K562 (cell line): ENCODE measurements at regions not wholly inside any gene's neighbourhood (a gene's known extent, or its start where the extent isn't known, plus 50 kb on each side); places are given as distances from the start of the nearest gene placed in this dataset.

ENCODE experiments used
- MAZ ChIP-seq, 2 experiments: fragments of 450-650 bp in 1 of 2; sonication (generic) in 1 of 2; formaldehyde crosslinking; IDR thresholded peaks in 1 of 2; conservative IDR thresholded peaks in 1 of 2; 2 replicates each; pipeline versions ENCODE4 v1.4.0 to v1.5.0; 2020; ENCODE audit warnings: mild to moderate bottlenecking in 1 of 2, missing genetic modification reagents in 1 of 2
- MEIS2 ChIP-seq: fragments of 450-650 bp; IDR thresholded peaks from 2 replicates; pipeline ENCODE4 v1.6.1; 2014; ENCODE audit warnings: mild to moderate bottlenecking; ENCODE audit not compliant: partially characterized antibody
- PHB2 ChIP-seq: fragments of 450-650 bp; IDR thresholded peaks from 2 replicates; pipeline ENCODE4 v1.6.1; 2017; ENCODE audit warnings: low read depth
- SMC3 ChIP-seq: conservative IDR thresholded peaks from 2 replicates; pipeline ENCODE4 v1.6.1; 2011; ENCODE audit warnings: low read depth, low read length, improper control_type of control experiment; ENCODE audit not compliant: insufficient read depth
- TCF7 ChIP-seq: sonication (generic); IDR thresholded peaks from 2 replicates; pipeline ENCODE4 v1.6.1; 2016; ENCODE audit warnings: antibody characterized with exemption, borderline replicate concordance
- ZNF707 ChIP-seq: fragments of 250-450 bp; sonication (Bioruptor Pico); conservative IDR thresholded peaks from 2 replicates; pipeline ENCODE4 v1.8.0; 2022; ENCODE audit warnings: inconsistent platforms, mild to moderate bottlenecking, moderate library complexity

DNA sequence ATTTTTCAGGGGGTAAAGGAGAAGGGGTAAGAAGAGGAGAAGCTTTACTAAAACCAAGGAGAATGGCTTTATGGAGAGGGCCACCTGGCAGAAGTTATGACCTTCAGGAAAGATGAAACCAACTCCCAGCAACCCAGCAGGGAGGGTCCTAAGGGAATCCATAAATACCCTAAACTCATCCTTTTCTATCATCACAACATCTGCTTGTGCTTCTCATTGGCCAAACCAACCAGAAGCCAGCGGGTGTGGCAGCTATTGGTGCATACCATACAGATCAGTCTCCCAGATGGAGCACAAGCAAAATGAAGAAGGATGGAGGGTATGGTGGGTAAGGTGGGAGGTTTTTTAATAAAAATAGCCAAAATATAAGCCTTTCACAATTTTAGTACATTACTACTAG is 58.5 kb upstream of the ARSJ start:
- no peak for TF ChIP-seq PHB2
- TF ChIP-seq MEIS2 = no peak
- TF ChIP-seq MAZ (CRISPR knock-in tag; conservative IDR thresholded peaks at IDR 0.05 in 1 of 2, IDR thresholded peaks at IDR 0.05 in 1 of 2) = no peak
- TF ChIP-seq SMC3 = no peak
- TF ChIP-seq ZNF707 (CRISPR knock-in tag) = no peak
- no peak for TF ChIP-seq TCF7
